LNCaP clone FGC (cell line): ENCODE measurements at regions not wholly inside any gene's neighbourhood (a gene's known extent, or its start where the extent isn't known, plus 50 kb on each side); places are given as distances from the start of the nearest gene placed in this dataset.
A peak's percentile ranks its signal among the peaks of the same experiment; 100 is the strongest.
"Not testable (repeated sequence)": the region's sequence is repeated elsewhere in the genome, so short reads cannot be mapped to it uniquely, and the experiment has no call there.

Experiments used
- DNase-seq: peaks from one replicate; pipeline ENCODE4 v3.0.0-alpha.2; 2011; ENCODE audit warnings: low read depth
- H3K4me3 ChIP-seq: 2 replicates; pipeline ENCODE4 v1.5.1; 2011; ENCODE audit warnings: mild to moderate bottlenecking, low read depth, low read length, control low read depth
- CTCF ChIP-seq: IDR thresholded peaks from 2 replicates; pipeline ENCODE4 v1.5.1; 2012; ENCODE audit warnings: mild to moderate bottlenecking; ENCODE audit not compliant: control insufficient read depth, insufficient read depth; ENCODE audit errors: extremely low read depth

- not testable (repeated sequence) for H3K4me3 ChIP-seq, DNase-seq
These were observed 59.5 kb upstream of the FAM90A26 start for GRCh38 chr4:9110700-9111099.

GRCh38 chr4:9103148-9103524 lies 67.1 kb upstream of the FAM90A26 start:
- TF ChIP-seq CTCF: peak; percentile 22; the same call in 1 of the 2 replicates
- not testable (repeated sequence) for DNase-seq, H3K4me3 ChIP-seq

- not testable (repeated sequence) for H3K4me3 ChIP-seq
- DNase-seq: peak; percentile 49
These were observed 67.6 kb upstream of the FAM90A26 start for GRCh38 chr4:9102471-9103147.

- DNase-seq, H3K4me3 ChIP-seq: not testable (repeated sequence)
These were observed 73.9 kb upstream of the FAM90A26 start for GRCh38 chr4:9096330-9096729.

- not testable (repeated sequence) for H3K4me3 ChIP-seq, DNase-seq
These were observed 91.4 kb upstream of the FAM90A26 start for GRCh38 chr4:9078796-9079195.

- not testable (repeated sequence) for H3K4me3 ChIP-seq, DNase-seq
These were observed 93.2 kb upstream of the FAM90A26 start for GRCh38 chr4:9076974-9077373.

GRCh38 chr4:9076486-9076885 lies 93.7 kb upstream of the FAM90A26 start:
- DNase-seq, H3K4me3 ChIP-seq: not testable (repeated sequence)

- not testable (repeated sequence) for H3K4me3 ChIP-seq, DNase-seq
These were observed 96.8 kb upstream of the FAM90A26 start for GRCh38 chr4:9073371-9073770.

- DNase-seq, H3K4me3 ChIP-seq: not testable (repeated sequence)
These were observed 97.5 kb upstream of the FAM90A26 start for GRCh38 chr4:9072521-9073220.

- H3K4me3 ChIP-seq, DNase-seq: not testable (repeated sequence)
These were observed 102.3 kb upstream of the FAM90A26 start for GRCh38 chr4:9067923-9068322.

- H3K4me3 ChIP-seq, DNase-seq: not testable (repeated sequence)
These were observed 106.6 kb upstream of the FAM90A26 start for GRCh38 chr4:9063612-9064011.

GRCh38 chr4:9024866-9025265 lies 145.3 kb upstream of the FAM90A26 start:
- not testable (repeated sequence) for H3K4me3 ChIP-seq, DNase-seq

- not testable (repeated sequence) for H3K4me3 ChIP-seq, DNase-seq
These were observed 138.2 kb upstream of the HMX1 start for GRCh38 chr4:9009792-9010191.

- not testable (repeated sequence) for DNase-seq, H3K4me3 ChIP-seq
These were observed 136.8 kb upstream of the HMX1 start for GRCh38 chr4:9008407-9008806.

- not testable (repeated sequence) for H3K4me3 ChIP-seq
These were observed 129.5 kb upstream of the HMX1 start for GRCh38 chr4:9001153-9001552.

More at GRCh38 chr4:9001153-9001552, 129.5 kb upstream of the HMX1 start:
- DNase-seq: not testable (repeated sequence)
